Activated CD8-positive, alpha-beta memory T cell treated with anti-CD3 and anti-CD28 coated beads, Interleukin-2, amount 50 U/mL, for 48 hours (primary cell): ENCODE measurements at regions not wholly inside any gene's neighbourhood (a gene's known extent, or its start where the extent isn't known, plus 50 kb on each side); places are given as distances from the start of the nearest gene placed in this dataset.

ENCODE experiments used
- DNase-seq: peaks from one replicate; pipeline ENCODE4 v3.0.0-alpha.2; 2020

DNA sequence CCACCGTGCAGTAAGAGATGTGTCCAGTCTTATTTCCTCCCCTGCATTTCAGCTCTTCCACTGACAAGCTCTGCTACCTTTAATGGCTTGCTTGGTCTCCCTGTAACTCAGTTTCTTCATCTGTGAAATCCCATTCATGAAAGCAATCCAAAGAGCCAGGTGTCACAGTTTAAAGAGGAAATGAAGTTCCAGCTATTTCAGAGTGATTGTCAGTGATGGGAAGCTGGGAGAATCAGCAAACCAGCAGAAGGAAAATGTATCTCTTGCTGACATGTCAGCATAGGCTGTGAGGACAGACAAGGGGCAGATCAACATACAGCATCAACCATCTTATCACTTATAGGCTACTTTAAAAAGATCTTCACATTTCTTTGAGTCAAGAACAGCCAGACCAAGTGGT, 445.3 kb downstream of the ADRA2A start:
- no peak for DNase-seq

DNA sequence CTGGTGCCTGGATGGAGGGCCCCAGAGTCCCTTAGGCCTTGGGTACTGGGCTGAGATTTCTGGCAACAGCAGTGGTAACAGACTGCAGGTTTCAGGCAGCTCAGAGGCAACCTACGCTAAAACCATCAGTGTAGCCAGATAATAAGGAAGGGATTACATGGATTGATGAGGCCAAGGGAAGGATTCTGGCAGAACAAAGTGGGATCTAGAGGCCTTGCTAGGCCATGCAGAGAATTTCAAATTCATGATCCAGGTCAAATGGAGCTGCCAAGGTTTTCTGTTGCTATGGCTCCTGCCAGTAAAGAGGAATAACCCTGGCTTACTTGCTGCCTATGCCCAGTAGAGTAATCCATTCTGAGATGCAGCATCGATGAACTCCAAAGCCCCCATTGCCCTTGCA, 445.7 kb downstream of the ADRA2A start:
- DNase-seq: no peak

DNA sequence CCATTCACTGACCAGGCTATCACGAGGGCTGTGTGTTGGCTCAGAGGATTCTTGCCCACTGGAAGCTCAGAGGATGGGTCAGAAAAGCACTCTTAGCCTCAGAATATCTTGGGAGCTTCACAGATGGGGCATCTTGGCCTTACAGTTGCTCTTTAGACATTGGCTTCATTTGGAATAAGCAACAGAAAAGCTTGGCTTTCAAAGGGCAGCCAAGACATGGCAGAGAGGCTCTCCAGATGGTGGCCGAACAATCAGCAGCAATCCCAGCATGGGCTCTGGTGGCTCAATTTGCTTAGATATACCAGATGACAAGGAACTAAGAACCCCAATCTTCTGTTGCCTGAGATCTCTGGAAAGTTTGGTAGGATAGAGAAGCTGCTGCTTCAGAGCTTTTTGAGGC, 446.2 kb downstream of the ADRA2A start:
- DNase-seq: no peak

DNA sequence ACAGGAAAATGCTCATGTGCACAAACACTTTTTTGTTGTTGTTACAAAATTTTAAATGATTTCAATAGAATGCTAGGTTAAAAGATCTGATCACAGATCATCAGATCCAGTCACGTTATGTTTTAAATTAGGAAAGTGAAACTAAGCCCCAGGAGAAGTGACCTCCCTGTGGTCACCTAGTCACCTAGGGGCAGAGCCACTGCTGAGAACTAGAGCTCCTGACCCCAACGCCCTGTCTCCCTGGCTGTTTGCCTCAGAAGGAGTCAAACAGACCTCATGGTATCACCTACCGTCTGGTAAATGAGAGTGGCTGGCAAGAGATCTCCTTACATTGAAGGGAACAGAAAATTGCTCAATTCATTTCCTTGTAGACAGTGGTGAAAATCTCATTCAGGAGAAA, 447.3 kb downstream of the ADRA2A start:
- DNase-seq: no peak

DNA sequence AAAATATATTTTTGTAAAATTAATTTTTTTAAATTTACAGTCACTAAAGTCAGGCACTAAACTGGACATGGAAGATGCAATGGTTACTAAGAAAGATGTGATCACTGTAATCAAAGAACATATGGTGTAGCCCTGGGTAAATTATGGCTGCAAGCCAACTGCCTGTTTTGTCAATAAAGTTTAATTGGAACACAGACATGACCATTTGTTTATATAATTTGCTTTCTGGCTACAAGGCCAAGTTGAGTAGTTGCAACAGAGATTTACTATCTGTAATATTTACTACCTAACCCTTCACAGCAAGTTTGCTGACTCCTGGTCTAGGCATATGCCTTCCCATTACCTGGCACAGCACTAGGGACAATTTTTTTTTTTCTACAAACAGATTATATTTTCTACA, 448.9 kb downstream of the ADRA2A start:
- no peak for DNase-seq

DNA sequence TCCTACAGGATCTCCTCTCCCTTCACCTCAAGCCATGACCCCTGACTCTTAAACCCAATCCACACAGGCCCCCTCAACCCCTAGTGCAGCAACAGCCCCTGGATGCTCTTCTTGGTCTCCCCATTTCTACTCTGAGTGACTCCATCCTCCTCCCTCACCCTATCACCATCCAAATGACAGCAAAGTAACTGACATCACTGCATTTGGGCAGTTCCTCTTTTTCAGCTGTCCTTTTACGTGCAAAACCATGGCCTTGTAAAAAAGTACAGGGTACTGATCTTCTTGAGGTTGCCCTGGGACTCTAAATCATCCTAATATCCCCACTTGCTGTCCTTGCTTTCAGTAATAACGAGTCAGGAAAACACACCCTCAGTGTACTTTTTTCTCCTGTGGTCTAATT, 454.9 kb downstream of the ADRA2A start:
- DNase-seq: no peak

DNA sequence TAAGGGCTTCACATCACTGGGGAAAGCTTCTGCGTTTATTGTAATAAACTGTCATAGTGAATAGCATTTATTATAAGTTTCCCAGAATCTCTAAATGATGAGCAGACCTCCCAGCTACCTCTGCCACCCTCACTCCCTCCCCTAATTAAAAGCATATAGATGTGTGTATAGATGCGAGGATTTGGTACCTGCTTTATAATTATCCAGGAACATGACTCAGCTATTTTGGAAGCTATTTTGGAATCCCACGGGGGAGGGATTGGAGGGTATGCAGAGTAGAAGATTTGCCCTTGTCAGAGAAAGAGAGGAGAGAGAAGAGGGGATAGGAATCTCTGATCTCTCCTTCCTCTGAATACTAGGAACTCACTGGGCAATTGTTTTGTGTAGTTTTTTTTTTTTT, 455.3 kb downstream of the ADRA2A start:
- DNase-seq: no peak

DNA sequence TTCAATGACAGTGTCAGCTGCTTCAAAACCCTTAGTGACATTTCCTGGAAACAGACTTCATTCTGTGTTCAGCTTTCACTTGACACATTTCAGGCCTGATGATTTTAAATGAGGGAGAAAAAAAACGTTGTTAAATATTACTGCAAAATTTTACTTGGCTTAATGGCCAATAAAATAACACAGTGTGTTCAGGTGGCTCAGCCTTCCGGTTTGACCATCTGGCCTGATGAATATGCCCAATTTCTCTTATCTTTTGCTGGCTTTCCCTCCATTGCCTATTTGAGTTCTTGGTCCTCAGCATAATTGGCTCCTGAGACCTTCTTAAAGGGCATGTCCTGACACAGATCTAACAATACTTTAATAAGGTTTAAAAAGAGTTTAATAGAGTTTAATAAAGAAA, 462.4 kb downstream of the ADRA2A start:
- DNase-seq: no peak

DNA sequence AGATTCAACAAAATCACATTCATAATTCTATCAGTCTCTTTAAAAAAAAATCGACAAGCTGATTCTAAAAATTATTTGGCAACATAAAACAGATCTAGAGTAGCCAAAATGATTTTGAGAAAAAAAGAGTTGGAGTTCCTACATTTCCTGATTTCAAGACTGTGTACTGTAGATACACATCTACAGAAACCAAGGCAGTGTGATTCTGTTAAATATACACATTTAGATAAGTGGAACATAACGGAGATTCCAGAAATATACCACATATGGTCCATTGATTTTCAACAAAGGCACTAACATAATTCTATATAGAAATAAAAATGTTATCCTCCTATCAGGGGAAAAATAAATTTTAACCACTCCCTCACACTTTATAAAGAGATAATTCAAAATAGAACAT, 467.0 kb downstream of the ADRA2A start:
- no peak for DNase-seq

DNA sequence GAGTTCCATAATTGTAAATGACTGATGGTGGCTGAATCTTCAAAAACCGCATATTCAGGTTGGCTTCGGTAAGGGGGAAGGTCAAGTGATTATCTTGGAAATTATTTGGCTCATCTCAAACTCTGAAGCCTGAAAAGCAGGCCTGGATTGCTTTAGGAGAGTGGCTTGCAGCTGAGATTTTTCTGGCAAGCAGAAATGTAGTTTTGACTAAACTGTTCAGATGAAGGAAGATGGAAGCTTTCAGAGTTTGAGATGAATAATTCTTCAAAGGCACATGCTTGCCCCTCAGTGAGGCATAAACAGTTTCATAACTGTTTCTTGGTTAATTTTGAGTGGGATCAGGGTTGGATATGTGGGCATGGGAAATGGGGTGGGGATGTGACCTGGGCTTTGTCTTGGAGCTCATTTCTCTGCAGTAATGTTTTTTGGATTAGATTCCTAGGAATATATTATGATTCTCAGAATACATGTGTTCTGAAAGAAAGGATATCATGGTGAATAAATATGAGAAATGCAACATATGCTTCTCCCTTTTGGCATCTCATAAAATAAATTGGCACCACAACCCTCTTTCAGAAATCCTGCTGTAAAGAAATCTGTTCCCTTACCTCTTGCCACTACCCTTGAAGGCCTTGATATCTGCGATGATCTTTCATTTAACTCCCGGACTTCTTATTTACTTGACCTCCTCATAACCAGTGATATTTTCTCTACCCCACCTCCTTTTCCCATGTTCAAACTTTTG, 469.2 kb downstream of the ADRA2A start:
- no peak for DNase-seq

DNA sequence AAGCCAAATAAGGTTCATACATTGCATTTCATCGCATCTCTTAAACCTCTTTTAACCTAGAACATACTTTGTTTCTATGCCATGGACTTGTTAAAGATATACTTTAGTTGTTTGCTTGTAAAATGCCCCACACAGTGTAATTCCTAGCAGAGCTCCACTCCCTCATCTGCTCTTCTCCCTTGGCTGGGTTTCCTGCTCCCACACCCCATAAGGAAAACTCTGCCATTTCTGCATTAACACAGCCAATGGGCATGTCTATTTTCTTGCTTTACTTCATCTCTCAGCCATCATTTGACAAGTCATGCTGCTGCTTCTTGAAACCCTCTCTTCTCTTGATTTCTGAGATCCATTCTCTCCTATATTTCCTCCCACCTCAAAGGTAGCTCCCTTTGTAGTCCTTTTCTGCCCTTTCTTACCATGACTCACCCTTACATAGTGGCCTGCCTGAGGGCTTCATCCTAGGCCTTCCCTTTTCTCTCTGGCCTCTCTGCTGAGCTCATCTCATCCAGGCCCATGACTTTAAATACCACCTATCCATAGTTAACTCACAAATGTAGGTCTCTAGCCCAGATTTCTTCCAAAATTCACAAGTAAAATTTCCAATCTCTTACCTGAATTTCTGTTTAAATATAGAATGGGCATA, 471.4 kb downstream of the ADRA2A start:
- DNase-seq: no peak

DNA sequence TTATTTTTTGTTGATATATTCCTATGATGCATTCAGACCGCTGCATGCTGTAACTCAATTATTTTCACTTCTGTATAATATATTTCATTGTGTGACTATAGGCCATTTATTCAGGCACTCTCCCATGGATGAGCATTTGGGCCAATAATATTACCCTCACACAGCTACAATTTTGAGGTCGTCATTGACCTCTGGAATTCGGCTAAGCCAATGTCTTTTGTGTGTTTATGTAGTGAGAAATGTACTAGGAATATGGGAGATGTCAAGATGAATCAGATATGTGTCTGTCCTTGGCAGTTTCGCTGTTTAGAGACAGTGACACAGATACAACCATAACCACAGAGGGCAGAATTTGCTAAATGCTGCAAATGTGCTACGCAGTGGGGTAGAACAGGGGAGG, 474.2 kb downstream of the ADRA2A start:
- DNase-seq: no peak

DNA sequence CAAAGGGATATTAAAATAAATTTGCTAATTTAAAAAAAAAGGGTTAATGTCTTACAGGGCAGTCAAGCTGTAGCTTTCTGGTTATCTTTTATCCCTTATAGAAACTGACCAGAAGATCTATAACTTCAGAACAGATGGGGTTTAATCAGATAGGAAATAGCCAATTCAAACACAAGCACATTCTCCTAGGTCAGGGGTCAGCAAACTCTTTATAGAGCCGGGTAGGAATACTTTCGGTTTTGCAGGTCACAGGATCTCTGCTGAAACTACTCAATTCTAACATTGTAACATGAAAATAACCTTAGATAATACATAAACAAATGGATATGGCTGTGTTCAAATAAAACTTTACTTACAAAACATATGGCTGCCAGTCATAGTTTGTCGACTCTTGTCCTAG, 479.8 kb downstream of the ADRA2A start:
- DNase-seq: no peak

DNA sequence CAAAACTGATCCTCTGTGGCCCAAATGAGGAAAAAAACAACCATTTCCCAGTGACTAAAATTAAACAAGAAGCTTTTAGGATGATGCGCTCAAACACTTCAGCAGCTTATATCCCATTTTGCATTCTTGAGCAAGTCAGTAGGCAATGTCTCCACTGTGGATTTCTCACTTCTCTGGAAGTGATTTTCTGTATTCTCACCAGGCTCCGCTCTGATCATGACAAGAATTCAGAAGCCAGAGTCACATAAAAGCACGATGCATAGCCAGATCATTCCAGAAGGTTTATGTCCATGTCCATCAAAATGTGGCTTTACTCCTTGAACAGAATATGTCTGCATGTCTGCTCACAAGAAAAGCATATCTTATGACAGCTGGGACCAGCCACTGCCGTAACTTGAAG, 481.4 kb downstream of the ADRA2A start:
- DNase-seq: no peak

DNA sequence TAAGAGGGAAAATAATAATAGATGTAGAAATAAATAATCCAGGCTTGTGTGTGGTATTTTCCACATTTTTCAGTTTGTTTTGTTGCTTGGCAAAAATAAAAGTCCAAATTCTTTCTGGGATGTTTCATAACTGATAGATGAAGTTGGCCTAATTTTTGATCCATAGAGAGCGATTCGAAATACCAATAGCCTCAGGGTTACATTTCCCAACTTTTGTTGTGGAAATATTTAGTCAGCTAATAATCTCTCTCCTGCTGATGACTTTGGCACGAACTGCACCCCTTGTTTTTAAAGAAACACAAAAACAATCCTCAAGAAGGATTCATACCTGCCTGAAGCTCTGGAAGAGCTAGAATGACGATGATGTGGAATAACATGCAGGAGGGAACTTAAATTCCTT, 483.2 kb downstream of the ADRA2A start:
- no peak for DNase-seq

DNA sequence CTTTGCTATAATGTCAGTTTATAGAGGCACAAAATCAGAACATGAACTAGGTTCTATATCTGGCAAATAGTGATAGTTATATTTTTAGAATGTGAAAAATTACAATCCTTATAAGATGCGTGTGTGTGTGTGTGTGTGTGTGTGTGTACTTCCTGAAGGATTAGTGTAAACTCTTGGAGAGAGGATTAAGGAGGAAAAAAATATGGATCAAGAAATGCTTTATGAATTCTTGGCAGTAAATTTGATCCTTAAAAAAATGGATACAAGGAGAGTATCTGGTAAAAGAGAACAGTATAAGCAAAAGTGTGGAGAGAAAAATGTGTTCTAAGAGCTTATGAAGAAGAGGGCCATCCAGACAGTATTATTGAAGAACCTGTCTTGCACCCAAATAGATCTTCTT, 484.3 kb downstream of the ADRA2A start:
- DNase-seq: no peak

DNA sequence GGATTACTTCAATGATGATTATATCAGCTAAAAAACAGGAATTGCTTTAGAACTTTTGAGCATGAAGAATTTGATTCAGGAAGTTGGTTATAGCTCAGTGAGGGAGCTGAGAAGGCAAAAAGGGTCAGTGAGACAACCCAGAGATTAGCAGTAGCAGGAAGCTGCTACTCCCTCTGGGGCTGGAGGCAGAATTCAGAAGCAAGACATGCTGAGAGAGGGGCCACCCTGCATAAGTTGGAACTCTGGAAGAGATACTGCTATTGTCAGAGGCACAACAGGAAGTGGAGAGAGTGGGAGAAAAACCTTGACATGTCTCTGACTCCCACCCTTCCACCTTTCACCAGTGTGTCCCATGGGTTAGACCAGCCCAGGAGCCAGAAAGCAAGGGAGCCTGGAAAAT, 488.7 kb downstream of the ADRA2A start:
- no peak for DNase-seq

DNA sequence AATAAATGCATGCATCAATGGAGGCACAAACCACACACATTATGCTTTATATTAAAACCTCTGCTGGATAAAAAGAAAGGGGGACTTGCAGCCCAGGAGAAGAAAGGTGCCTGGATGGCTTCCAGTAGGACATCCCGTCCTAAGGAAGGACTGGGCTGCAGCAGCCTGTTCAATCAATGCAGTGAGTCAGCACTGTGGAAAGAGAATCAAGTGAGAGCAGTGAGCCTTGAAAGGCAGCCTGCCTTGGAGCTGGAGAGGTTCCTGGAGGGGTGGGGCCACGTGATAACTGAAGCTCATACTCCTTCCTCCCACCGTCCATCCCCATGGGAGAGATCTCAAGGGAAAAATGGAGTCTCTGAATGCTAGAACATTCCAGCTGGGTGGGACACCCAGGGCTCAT, 501.2 kb downstream of the ADRA2A start:
- no peak for DNase-seq

DNA sequence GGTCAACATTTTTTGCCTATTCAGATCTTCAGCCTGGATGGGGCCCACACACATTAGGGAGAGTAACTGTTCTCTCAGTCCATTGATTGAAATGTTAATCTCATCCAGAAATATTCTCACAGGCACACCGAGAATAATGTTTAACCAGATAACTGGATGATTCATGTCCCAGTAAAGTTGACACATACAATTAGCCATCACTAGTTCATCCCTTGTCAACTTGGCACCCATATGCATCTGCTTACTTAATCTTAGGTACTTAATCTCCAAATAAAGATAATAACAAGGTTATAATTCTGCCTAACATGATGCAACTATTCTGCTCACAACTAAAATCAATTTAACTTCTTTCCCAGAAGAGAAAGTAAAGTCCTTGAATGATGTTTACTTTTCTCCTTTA, 502.6 kb downstream of the ADRA2A start:
- no peak for DNase-seq

DNA sequence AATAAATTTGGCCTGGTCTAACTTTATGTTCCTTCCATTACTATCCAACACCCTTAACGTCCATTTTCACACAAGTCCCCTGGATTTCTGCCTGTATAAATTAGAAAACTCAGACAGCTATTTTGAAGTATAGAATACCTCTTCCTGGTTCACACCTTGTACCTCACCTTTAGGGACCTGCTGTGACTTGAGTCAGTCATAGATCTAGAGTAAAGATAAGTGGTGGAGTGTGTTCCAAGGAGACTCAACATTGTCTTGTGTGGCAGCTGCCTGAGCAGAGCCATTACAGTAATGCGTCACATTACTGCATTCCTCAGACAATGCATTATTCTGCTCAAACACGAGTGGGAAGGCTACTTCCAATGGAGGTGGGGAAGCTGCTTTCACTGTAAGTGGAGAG, 513.9 kb downstream of the ADRA2A start:
- no peak for DNase-seq

DNA sequence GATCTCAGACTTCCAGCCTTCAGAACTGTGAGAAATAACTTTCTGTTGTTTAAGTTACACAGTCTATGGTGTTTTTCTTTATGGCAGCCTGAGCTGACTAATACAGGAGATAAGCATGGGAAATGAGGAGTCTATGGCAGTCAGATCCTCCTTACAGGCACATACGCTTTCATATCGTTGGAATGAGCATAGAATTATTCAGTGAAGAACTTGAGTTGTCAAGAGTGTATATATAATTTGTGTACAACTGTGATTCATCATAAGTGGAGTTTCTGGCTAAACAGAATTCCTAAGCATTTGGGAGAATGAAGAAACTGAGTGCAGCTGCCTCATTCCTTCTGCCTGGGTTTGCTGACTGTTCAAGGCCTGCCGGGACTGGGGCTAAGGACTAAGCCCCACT, 516.7 kb downstream of the ADRA2A start:
- DNase-seq: no peak

DNA sequence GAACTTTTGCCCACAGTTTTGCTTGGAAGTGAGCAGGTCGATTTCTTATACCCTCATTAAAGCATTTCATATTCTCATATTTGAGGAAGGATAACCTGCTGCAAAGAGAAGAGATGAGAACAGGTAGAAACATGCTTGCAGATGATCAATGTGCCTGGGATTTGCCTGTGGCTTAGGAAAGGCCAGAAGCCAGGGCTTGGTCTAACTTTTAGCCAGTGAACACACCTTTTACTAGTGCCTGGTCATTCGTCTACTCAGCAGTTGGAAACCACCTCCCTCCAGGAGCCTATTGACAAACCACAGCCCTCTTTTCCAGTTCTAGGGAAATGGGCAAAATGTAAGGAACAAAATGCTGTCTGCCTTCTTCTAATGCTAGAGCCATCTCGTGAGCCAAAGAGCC, 518.3 kb downstream of the ADRA2A start:
- no peak for DNase-seq

DNA sequence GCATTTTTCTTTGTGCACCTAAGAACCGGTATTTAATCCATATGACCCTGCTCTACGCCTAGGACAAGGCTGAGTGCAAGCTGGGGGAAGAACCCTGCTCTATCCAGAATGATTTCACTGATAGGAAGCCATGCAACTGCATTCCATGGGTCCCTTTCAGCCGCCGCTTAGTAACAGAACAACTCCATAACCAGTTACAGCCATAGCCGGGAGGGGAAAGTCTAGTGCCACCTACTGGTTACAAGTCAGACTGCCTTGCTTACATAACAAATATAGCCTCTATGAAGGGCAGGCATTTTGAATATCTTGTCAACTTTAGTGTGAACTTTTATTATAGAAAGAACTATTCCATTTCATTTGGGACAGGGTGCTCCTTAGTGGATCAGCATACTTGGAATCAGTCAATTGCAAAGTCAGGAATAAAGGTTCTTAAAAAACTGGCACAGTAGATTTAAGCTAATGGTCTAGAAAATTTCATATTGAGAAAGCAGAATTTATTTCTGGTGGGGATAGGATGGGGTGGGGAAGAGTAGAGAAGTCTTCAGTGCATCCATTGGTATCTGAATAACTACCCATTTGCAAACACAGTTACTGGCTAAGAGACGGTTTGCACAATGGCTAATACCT, 521.7 kb downstream of the ADRA2A start:
- DNase-seq: peak; percentile 54

DNA sequence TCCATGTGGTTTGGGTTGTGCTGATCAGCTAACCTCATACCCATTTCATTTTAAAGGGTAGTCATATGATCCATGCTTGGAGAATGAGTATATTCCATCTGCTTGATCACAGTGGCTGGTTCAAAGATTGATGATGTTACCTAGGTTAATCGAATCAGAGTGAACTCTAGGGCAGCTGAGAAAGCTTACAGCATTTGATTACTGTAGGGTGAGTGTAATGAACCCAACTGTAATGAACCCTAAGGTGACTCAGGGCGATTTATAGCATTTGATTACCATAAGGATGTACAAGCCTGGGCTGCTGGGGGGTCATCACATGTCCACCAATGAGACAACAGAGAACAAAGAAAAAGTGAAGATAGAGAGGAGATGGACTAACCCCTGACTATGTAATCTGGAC, 523.1 kb downstream of the ADRA2A start:
- no peak for DNase-seq

DNA sequence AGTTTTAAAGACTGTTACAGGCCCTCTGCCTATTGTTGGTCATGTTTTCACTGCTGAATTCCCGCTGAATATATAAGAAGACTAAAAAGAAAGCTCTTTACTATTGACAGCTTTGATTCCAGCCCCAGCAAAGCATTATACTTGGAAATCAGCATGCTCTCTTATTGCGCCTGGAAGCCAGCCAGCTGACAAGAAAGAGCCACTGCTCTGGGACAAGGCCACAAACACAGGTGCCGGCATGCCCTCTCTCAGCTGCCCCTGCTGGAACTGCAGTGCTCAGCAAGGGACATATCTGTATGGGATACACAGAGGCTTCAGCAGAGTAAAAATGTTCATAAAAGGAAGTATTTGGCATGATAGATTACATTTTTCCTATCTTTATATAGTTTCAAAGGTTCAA, 523.9 kb downstream of the ADRA2A start:
- no peak for DNase-seq
